ENCODE measurements at regions not wholly inside any gene's neighbourhood (a gene's known extent, or its start where the extent isn't known, plus 50 kb on each side); places are given as distances from the start of the nearest gene placed in this dataset.

DNA sequence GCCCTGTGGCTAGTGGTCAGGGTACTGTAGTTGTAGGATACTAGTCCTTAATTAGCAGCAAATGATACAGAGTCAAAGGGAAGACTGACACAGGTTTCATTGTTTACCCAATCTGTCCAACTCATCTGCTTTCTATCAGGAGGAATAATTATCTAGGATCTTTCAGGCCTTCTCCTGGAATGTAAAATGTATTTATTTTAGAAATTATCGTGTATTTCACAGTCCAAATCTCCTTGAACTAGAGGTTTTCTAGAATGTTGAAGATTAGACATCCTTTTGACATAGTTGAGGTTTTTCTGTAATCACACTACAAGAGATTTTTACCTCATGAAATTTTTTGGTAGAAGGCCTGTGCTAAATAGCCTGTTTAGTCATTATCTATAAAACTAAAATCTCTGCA, 1694.8 kb upstream of the PCDH20 start:
- Histone ChIP-seq H3K9me3 (no peaks in the 10 kb centered on the region), H3K36me3 (no peaks in the 10 kb centered on the region), H3K27me3 (no peaks in the 10 kb centered on the region), H3K4me3 (no peak overlapping the region), H3K4me1 (ENCODE audit: insufficient read depth) (no peaks in the 10 kb centered on the region), H3K27ac (no peak overlapping the region)
- TF ChIP-seq, protein P1, sequence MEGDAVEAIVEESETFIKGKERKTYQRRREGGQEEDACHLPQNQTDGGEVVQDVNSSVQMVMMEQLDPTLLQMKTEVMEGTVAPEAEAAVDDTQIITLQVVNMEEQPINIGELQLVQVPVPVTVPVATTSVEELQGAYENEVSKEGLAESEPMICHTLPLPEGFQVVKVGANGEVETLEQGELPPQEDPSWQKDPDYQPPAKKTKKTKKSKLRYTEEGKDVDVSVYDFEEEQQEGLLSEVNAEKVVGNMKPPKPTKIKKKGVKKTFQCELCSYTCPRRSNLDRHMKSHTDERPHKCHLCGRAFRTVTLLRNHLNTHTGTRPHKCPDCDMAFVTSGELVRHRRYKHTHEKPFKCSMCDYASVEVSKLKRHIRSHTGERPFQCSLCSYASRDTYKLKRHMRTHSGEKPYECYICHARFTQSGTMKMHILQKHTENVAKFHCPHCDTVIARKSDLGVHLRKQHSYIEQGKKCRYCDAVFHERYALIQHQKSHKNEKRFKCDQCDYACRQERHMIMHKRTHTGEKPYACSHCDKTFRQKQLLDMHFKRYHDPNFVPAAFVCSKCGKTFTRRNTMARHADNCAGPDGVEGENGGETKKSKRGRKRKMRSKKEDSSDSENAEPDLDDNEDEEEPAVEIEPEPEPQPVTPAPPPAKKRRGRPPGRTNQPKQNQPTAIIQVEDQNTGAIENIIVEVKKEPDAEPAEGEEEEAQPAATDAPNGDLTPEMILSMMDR (IDR thresholded peaks at IDR 0.05), result no peak
- TF ChIP-seq POLR2A (IDR thresholded peaks at IDR 0.05) (no peak), EP300 (IDR thresholded peaks at IDR 0.05) (no peak)
- intact Hi-C loops (cut with DNase I), result no loop called here
- DNase-seq, result no peak
- WGBS, 3 donors, result 17 to 21% (median 18%) methylated on average over 1 of the region's 1 CpG

DNA sequence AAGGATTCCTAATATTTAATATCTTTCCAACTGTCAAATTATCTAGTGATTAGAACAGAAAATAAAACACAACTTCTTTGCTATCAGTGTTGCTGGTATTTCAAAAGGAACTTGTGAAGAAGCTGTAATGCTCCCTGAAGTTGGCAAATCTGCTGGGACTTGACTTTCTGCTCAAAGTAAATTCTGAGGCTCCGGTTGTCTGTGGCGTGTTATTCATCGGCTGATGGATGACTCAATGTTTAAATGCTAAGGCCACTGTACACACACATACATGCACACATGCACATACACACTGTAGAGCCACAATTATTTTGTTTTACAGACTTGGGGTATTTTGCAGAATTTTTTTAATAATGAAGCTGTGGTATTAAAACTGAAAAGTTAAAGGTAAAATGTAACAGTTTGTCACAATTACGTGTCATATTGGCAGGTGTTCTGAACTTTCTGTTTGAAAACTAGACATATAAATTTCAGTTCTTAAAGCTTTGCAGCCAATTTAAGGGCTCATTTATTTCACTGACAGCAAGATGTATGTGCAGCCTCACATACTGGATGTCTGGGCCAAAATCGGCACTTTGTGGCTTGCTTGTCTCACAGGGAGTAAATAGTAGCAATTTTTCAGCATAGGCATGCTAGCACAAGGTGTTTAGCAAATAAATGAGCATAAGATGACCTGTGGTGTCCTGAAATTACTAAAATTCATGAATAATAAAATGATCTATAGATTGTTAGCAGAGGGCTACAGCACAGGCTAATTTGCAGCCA, 1691.7 kb upstream of the PCDH20 start:
- no peaks in the 10 kb centered on the region for H3K4me1 ChIP-seq (ENCODE audit: insufficient read depth)
- no peaks in the 10 kb centered on the region for H3K9me3 ChIP-seq
- H3K36me3 ChIP-seq, result no peaks in the 10 kb centered on the region
- TF ChIP-seq POLR2A (IDR thresholded peaks at IDR 0.05) (no peak), EP300 (IDR thresholded peaks at IDR 0.05) (no peak)
- TF ChIP-seq, protein P1 (IDR thresholded peaks at IDR 0.05), result no peak
- 45 to 52% (median 47%) methylated on average over 5 of the region's 5 CpGs for WGBS, 3 donors
- intact Hi-C loops (cut with DNase I), result no loop called here
- DNase-seq, result no peak
- H3K27me3 ChIP-seq, result no peaks in the 10 kb centered on the region
- H3K27ac ChIP-seq, result no peak overlapping the region
- no peak overlapping the region for H3K4me3 ChIP-seq

DNA sequence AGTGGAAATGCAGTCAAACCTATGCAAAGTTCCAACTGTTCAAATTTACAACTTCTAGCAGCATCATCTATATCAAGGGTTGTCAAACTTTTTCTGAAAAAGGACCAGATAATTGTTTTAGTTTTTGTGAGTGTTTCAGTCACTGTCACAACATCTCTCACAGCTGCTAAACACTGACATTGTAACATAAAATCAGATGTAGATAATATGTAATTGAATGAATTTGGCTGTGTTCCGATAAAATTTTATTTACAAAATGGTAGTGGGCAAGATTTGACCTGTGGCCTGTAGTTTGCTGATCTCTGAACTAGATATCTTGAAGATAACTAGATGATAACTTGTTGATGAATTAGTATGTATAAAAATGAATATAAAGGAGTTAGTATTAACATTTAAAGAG, 1679.1 kb upstream of the PCDH20 start:
- 81 to 87% (median 82%) methylated on average over 1 of the region's 1 CpG for WGBS, 3 donors
- TF ChIP-seq POLR2A (IDR thresholded peaks at IDR 0.05) (no peak), EP300 (IDR thresholded peaks at IDR 0.05) (no peak)
- TF ChIP-seq, protein P1 (IDR thresholded peaks at IDR 0.05), result no peak
- Histone ChIP-seq H3K4me1 (ENCODE audit: insufficient read depth) (no peaks in the 10 kb centered on the region), H3K9me3 (no peaks in the 10 kb centered on the region), H3K36me3 (no peaks in the 10 kb centered on the region), H3K27me3 (no peaks in the 10 kb centered on the region), H3K4me3 (no peak overlapping the region), H3K27ac (no peak overlapping the region)
- intact Hi-C loops (cut with DNase I), result no loop called here
- DNase-seq, result no peak

DNA sequence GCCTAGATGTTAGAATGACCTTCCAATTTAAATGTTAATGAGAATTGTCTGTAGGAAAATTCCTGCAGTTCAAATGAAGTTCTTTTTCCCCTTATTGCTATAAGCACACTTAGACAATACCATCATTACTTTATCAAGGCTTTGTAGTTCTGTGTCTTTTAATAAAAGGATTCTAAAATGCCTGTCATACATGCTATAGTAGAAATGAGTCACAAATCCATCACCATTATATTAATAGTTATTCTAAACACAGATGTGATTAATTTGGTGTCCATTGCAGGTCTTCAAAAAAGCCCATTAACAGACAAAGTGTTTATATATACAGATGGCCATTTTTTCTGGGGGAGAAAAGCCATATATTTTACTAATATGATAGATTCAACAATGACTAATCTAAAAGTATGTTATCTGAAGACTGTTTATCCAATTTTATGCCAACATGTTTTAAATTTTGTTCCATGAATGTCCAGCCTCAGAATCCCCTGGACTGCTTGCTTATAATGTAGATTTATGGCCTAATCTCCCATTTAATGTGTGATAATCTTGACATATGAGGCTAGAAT, 1678.3 kb upstream of the PCDH20 start:
- Histone ChIP-seq H3K4me3 (no peak overlapping the region), H3K36me3 (no peaks in the 10 kb centered on the region), H3K4me1 (ENCODE audit: insufficient read depth) (no peaks in the 10 kb centered on the region), H3K27ac (no peak overlapping the region), H3K27me3 (no peaks in the 10 kb centered on the region), H3K9me3 (no peaks in the 10 kb centered on the region)
- TF ChIP-seq POLR2A (IDR thresholded peaks at IDR 0.05), result no peak
- no peak for TF ChIP-seq EP300 (IDR thresholded peaks at IDR 0.05)
- TF ChIP-seq, protein P1 (IDR thresholded peaks at IDR 0.05), result no peak
- no peak for DNase-seq
- intact Hi-C loops (cut with DNase I), result no loop called here

Measured in ovary (tissue), 7 donors.